Activated CD4-positive, alpha-beta T cell treated with anti-CD3 and anti-CD28 coated beads, Interleukin-2, amount 10 ng/mL, durations not matched to agents 24 days and 14 days (primary cell): ENCODE measurements at regions not wholly inside any gene's neighbourhood (a gene's known extent, or its start where the extent isn't known, plus 50 kb on each side); places are given as distances from the start of the nearest gene placed in this dataset.

Source experiments
- DNase-seq: peaks from one replicate; pipeline ENCODE4 v3.0.0; 2022
- H3K27ac Mint-ChIP-seq: one replicate; pipeline ENCODE4 v1.8.0; 2022; ENCODE audit warnings: mild to moderate bottlenecking, mixed read lengths
- H3K27me3 Mint-ChIP-seq: one replicate; pipeline ENCODE4 v1.8.0; 2022; ENCODE audit warnings: mixed read lengths
- H3K36me3 Mint-ChIP-seq: one replicate; pipeline ENCODE4 v1.8.0; 2022; ENCODE audit warnings: low read depth, mild to moderate bottlenecking, mixed read lengths
- H3K4me1 Mint-ChIP-seq: one replicate; pipeline ENCODE4 v1.8.0; 2021; ENCODE audit warnings: mixed read lengths
- H3K4me3 Mint-ChIP-seq: one replicate; pipeline ENCODE4 v1.8.0; 2022; ENCODE audit warnings: mild to moderate bottlenecking, moderate library complexity, mixed read lengths
- H3K9me3 Mint-ChIP-seq: one replicate; pipeline ENCODE4 v1.8.0; 2021; ENCODE audit warnings: mixed read lengths
- intact Hi-C: fragments of 100-400 bp; cut with micrococcal nuclease; formaldehyde crosslinking; loops from one replicate; pipeline ENCODE4 v1.15.1; 2023

- Mint-ChIP-seq H3K36me3 (no peaks in the 10 kb centered on the region), H3K4me1 (peaks cover 2% of the 10 kb centered on the region), H3K27me3 (no peaks in the 10 kb centered on the region), H3K4me3 (no peak overlapping the region), H3K9me3 (no peaks in the 10 kb centered on the region), H3K27ac (no peak overlapping the region)
- intact Hi-C loops, result no loop called here
- no peak for DNase-seq
Observed at GRCh38 chr9:1495282-1496030, 445.3 kb downstream of the DMRT2 start.

DNA sequence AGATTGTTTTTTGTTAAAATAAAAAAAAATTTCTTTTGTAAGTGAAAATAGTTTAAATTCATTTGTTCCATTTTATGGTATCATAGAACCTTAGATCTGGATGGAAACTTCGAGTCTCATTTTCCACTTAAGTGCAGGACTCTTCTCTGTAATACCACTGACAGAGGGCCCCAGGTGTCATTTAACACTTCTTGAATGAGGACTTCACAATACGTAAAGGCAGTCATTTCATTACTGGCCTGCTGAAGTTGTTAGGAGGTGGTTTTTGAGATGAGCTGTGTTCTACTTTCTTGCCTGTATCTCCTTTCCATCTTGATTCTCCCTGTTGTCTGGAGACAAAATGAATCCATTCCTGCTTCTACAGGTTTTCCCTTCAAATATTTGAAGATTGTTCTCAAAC lies 455.3 kb downstream of the DMRT2 start:
- H3K27me3 Mint-ChIP-seq, result no peaks in the 10 kb centered on the region
- no peak for DNase-seq
- H3K27ac Mint-ChIP-seq, result peak overlapping the region; percentile 61
- intact Hi-C loops, result loop anchor here (1.0 to 2.0 kb wide), 2 partner anchors 15 to 31 kb away; no protein-coding TSS in a partner anchor
- peaks cover 4% of the 10 kb centered on the region for H3K9me3 Mint-ChIP-seq
- H3K4me1 Mint-ChIP-seq, result no peaks in the 10 kb centered on the region
- H3K36me3 Mint-ChIP-seq, result no peaks in the 10 kb centered on the region
- no peak overlapping the region for H3K4me3 Mint-ChIP-seq

GRCh38 chr9:1510712-1511111 lies 460.6 kb downstream of the DMRT2 start:
- H3K4me1 Mint-ChIP-seq, result no peaks in the 10 kb centered on the region
- DNase-seq, result no peak
- no peaks in the 10 kb centered on the region for H3K36me3 Mint-ChIP-seq
- intact Hi-C loops, result loop anchor here (10.0 kb wide), 1 partner anchor 84 kb away; no protein-coding TSS in a partner anchor
- peaks cover 9% of the 10 kb centered on the region for H3K9me3 Mint-ChIP-seq
- H3K27me3 Mint-ChIP-seq, result no peaks in the 10 kb centered on the region
- no peak overlapping the region for H3K27ac Mint-ChIP-seq
- H3K4me3 Mint-ChIP-seq, result no peak overlapping the region

GRCh38 chr9:1513105-1513504 lies 462.9 kb downstream of the DMRT2 start:
- Mint-ChIP-seq H3K36me3 (no peaks in the 10 kb centered on the region), H3K4me3 (no peak overlapping the region), H3K27me3 (no peaks in the 10 kb centered on the region), H3K9me3 (peaks cover 9% of the 10 kb centered on the region), H3K27ac (no peak overlapping the region), H3K4me1 (no peaks in the 10 kb centered on the region)
- intact Hi-C loops, result loop anchor here (10.0 kb wide), 1 partner anchor 82 kb away; no protein-coding TSS in a partner anchor
- DNase-seq, result no peak

DNA sequence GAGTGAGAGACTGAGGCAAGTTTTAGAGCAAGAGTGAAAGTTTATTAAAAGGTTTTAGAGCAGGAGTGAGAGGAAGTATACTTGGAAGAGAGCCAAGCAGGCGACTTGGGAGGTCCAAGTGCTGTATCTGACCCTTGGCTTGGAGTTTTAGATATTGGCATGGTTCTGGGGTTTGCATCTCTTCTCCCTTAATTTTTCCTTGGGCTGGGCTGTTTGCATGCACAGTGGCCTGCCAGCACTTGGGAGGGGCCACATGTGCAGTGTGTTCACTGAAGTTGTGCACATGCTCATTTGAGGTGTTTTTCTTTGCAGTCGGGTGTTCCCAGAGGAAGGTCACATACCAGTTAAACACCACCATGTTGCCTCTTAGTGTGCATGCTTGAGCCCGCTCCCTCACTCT lies 464.1 kb downstream of the DMRT2 start:
- no peaks in the 10 kb centered on the region for H3K4me1 Mint-ChIP-seq
- no peak overlapping the region for H3K27ac Mint-ChIP-seq
- intact Hi-C loops, result loop anchor here (10.0 kb wide), 1 partner anchor 81 kb away; no protein-coding TSS in a partner anchor
- no peaks in the 10 kb centered on the region for H3K36me3 Mint-ChIP-seq
- no peak for DNase-seq
- H3K9me3 Mint-ChIP-seq, result peaks cover 9% of the 10 kb centered on the region
- H3K4me3 Mint-ChIP-seq, result no peak overlapping the region
- no peaks in the 10 kb centered on the region for H3K27me3 Mint-ChIP-seq

DNA sequence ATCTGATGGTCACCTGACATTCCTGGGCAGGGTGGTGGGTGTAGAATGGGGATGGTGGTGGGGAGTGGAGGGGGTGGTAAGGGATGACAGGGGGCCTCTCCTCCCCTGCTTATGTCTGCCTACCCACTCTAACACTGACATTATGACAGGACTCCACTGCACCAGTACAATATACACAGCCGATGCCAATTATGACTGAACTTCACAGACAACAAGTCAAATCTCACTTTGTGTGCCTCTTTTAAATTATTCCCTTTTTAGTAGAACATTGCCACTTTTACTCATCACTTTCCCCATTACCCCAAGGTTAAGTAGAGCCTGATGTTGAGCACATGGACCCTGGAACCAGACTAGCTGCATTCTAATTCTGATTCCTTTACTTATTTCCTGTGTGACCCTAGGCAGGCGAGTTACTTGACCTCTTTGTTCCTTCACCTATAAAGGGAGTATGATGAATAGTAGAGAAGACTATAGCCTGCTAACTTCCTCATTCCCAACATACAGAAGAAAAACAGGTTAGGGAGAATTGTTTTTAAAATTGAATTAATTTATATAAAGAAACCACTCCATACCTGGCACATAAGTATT lies 464.7 kb downstream of the DMRT2 start:
- no peak for DNase-seq
- Mint-ChIP-seq H3K27ac (no peak overlapping the region), H3K27me3 (no peaks in the 10 kb centered on the region), H3K9me3 (peaks cover 9% of the 10 kb centered on the region), H3K4me1 (no peaks in the 10 kb centered on the region), H3K36me3 (no peaks in the 10 kb centered on the region), H3K4me3 (no peak overlapping the region)
- intact Hi-C loops, result loop anchor here (10.0 kb wide), 1 partner anchor 80 kb away; no protein-coding TSS in a partner anchor

DNA sequence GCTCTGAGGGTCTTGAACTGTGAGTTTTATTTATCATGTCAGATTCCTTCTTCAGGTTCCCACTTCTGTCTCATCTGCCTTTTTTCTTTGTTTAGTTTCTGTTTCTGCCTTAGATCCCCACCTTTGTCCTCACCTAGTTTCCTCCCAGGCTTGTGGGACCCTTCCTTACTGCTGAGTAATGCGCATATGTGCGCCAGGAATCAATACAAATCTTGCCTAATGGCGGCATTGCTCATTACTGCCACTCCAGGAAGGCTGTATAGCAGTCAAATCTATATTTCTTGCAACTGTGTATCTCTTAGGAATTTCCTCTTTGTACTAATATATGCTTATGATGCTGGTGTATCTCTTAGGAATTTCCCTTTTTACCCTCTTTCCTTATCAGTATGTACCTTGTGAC lies 465.4 kb downstream of the DMRT2 start:
- no peak for DNase-seq
- intact Hi-C loops, result loop anchor here (10.0 kb wide), 1 partner anchor 79 kb away; no protein-coding TSS in a partner anchor
- peaks cover 13% of the 10 kb centered on the region for H3K9me3 Mint-ChIP-seq
- no peaks in the 10 kb centered on the region for H3K4me1 Mint-ChIP-seq
- H3K4me3 Mint-ChIP-seq, result no peak overlapping the region
- H3K36me3 Mint-ChIP-seq, result no peaks in the 10 kb centered on the region
- no peak overlapping the region for H3K27ac Mint-ChIP-seq
- no peaks in the 10 kb centered on the region for H3K27me3 Mint-ChIP-seq

- no peaks in the 10 kb centered on the region for H3K36me3 Mint-ChIP-seq
- H3K4me3 Mint-ChIP-seq, result no peak overlapping the region
- intact Hi-C loops, result no loop called here
- no peaks in the 10 kb centered on the region for H3K4me1 Mint-ChIP-seq
- peaks cover 4% of the 10 kb centered on the region for H3K9me3 Mint-ChIP-seq
- DNase-seq, result no peak
- H3K27ac Mint-ChIP-seq, result no peak overlapping the region
- no peaks in the 10 kb centered on the region for H3K27me3 Mint-ChIP-seq
Observed at GRCh38 chr9:1521547-1521946, 471.4 kb downstream of the DMRT2 start.

GRCh38 chr9:1522219-1522767 lies 472.1 kb downstream of the DMRT2 start:
- H3K4me1 Mint-ChIP-seq, result no peaks in the 10 kb centered on the region
- intact Hi-C loops, result no loop called here
- no peak for DNase-seq

GRCh38 chr9:1528456-1528855 lies 478.3 kb downstream of the DMRT2 start:
- no peak overlapping the region for H3K4me3 Mint-ChIP-seq
- H3K4me1 Mint-ChIP-seq, result no peaks in the 10 kb centered on the region
- no peaks in the 10 kb centered on the region for H3K36me3 Mint-ChIP-seq
- DNase-seq, result no peak
- H3K9me3 Mint-ChIP-seq, result peaks cover 3% of the 10 kb centered on the region
- H3K27ac Mint-ChIP-seq, result no peak overlapping the region
- intact Hi-C loops, result no loop called here
- H3K27me3 Mint-ChIP-seq, result no peaks in the 10 kb centered on the region

More at GRCh38 chr9:1522219-1522767, 472.1 kb downstream of the DMRT2 start:
- Mint-ChIP-seq H3K27ac (no peak overlapping the region), H3K36me3 (no peaks in the 10 kb centered on the region), H3K9me3 (peaks cover 4% of the 10 kb centered on the region), H3K4me3 (no peak overlapping the region), H3K27me3 (no peaks in the 10 kb centered on the region)

GRCh38 chr9:1530696-1531095 lies 480.5 kb downstream of the DMRT2 start:
- Mint-ChIP-seq H3K27me3 (no peaks in the 10 kb centered on the region), H3K36me3 (no peaks in the 10 kb centered on the region), H3K4me3 (no peak overlapping the region), H3K27ac (no peak overlapping the region), H3K4me1 (peaks cover 2% of the 10 kb centered on the region), H3K9me3 (peaks cover 3% of the 10 kb centered on the region)
- intact Hi-C loops, result no loop called here
- no peak for DNase-seq

DNA sequence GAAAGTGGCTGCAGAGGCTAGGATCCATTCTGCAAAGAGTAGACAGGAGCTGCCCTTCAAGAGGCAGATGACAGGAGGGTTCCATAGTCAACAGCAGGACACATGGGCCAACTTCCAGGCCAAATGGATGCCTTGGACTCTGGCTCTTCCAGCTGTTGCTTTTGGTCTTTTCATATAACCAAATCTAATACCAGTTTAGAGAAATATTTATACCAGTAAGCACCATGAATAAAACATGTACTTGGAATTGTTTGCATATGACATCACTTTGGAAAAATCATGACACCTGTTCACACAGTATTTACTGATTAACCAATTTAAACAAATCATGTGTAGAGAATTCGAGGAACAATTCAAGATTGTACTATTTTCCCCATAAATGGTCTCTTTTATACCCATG lies 481.3 kb downstream of the DMRT2 start:
- intact Hi-C loops, result no loop called here
- no peaks in the 10 kb centered on the region for H3K27me3 Mint-ChIP-seq
- H3K4me3 Mint-ChIP-seq, result no peak overlapping the region
- peaks cover 9% of the 10 kb centered on the region for H3K4me1 Mint-ChIP-seq
- no peak for DNase-seq
- no peaks in the 10 kb centered on the region for H3K36me3 Mint-ChIP-seq
- H3K9me3 Mint-ChIP-seq, result peaks cover 3% of the 10 kb centered on the region
- H3K27ac Mint-ChIP-seq, result no peak overlapping the region

- no peak overlapping the region for H3K27ac Mint-ChIP-seq
- no peak for DNase-seq
- intact Hi-C loops, result no loop called here
Observed at GRCh38 chr9:1532171-1532570, 482.0 kb downstream of the DMRT2 start.

GRCh38 chr9:1535051-1535450 lies 480.1 kb upstream of the SMARCA2 start:
- Mint-ChIP-seq H3K27ac (no peak overlapping the region), H3K4me3 (no peak overlapping the region), H3K4me1 (peaks cover 14% of the 10 kb centered on the region), H3K36me3 (no peaks in the 10 kb centered on the region), H3K9me3 (peaks cover 3% of the 10 kb centered on the region), H3K27me3 (no peaks in the 10 kb centered on the region)
- no peak for DNase-seq
- intact Hi-C loops, result loop anchor here (5.0 kb wide), 1 partner anchor 342 kb away; no protein-coding TSS in a partner anchor

More at GRCh38 chr9:1532171-1532570, 482.0 kb downstream of the DMRT2 start:
- peaks cover 14% of the 10 kb centered on the region for H3K4me1 Mint-ChIP-seq
- no peak overlapping the region for H3K4me3 Mint-ChIP-seq
- peaks cover 3% of the 10 kb centered on the region for H3K9me3 Mint-ChIP-seq
- H3K27me3 Mint-ChIP-seq, result no peaks in the 10 kb centered on the region
- H3K36me3 Mint-ChIP-seq, result no peaks in the 10 kb centered on the region
